GM23338 (cell line): ENCODE measurements at regions not wholly inside any gene's neighbourhood (a gene's known extent, or its start where the extent isn't known, plus 50 kb on each side); places are given as distances from the start of the nearest gene placed in this dataset.

Experiments used
- ATAC-seq: fragments of 200-7000 bp; cut with Tn5 transposase; 3 replicates; pipeline ENCODE4 v1.9.1; 2020
- DNase-seq: peaks from one replicate; pipeline ENCODE4 v3.0.0-alpha.2; 2015; ENCODE audit warnings: low spot score
- H2AFZ ChIP-seq: fragments of 200-600 bp; sonication (generic); 2 replicates; pipeline ENCODE4 v1.8.0; 2016; ENCODE audit warnings: antibody characterized with exemption, mild to moderate bottlenecking, moderate library complexity
- H3F3A ChIP-seq: fragments of 200-600 bp; sonication (generic); replicated peaks from 2 replicates; pipeline ENCODE4 v1.8.0; 2017; ENCODE audit warnings: antibody characterized with exemption, mixed run types, low read depth
- H3K27ac ChIP-seq: fragments of 200-600 bp; sonication (generic); 2 replicates; pipeline ENCODE4 v1.6.1; 2016; ENCODE audit warnings: low read depth
- H3K27me3 ChIP-seq: fragments of 200-600 bp; sonication (generic); 2 replicates; pipeline ENCODE4 v1.8.0; 2016; ENCODE audit warnings: mild to moderate bottlenecking, mixed run types, moderate library complexity; ENCODE audit not compliant: insufficient read depth
- H3K36me3 ChIP-seq: fragments of 200-600 bp; sonication (generic); 2 replicates; pipeline ENCODE4 v1.8.0; 2016; ENCODE audit warnings: mild to moderate bottlenecking; ENCODE audit not compliant: insufficient read depth
- H3K4me1 ChIP-seq: fragments of 200-600 bp; sonication (generic); 2 replicates; pipeline ENCODE4 v1.8.0; 2016; ENCODE audit warnings: mild to moderate bottlenecking, moderate library complexity; ENCODE audit not compliant: insufficient read depth
- H3K4me2 ChIP-seq: fragments of 200-600 bp; sonication (generic); 2 replicates; pipeline ENCODE4 v1.7.1; 2017; ENCODE audit warnings: mixed run types
- H3K4me3 ChIP-seq: fragments of 200-600 bp; sonication (generic); 2 replicates; pipeline ENCODE4 v1.6.1; 2016; ENCODE audit warnings: mixed run types
- H3K79me2 ChIP-seq: fragments of 200-600 bp; sonication (generic); replicated peaks from 2 replicates; pipeline ENCODE4 v1.8.0; 2017; ENCODE audit warnings: mild to moderate bottlenecking; ENCODE audit not compliant: insufficient read depth
- H3K9me2 ChIP-seq: fragments of 200-600 bp; sonication (generic); 2 replicates; pipeline ENCODE4 v1.8.0; 2017; ENCODE audit not compliant: insufficient read depth
- H4K20me1 ChIP-seq: fragments of 200-600 bp; sonication (generic); replicated peaks from 2 replicates; pipeline ENCODE4 v1.8.0; 2017; ENCODE audit warnings: mild to moderate bottlenecking; ENCODE audit not compliant: insufficient read depth
- H3K27ac Mint-ChIP-seq: 2 replicates; pipeline ENCODE4 v1.8.0; 2020; ENCODE audit warnings: inconsistent platforms, mild to moderate bottlenecking, moderate library complexity, mixed read lengths
- H3K27me3 Mint-ChIP-seq: 3 replicates; pipeline ENCODE4 v1.8.0; 2022; ENCODE audit warnings: low read depth, mild to moderate bottlenecking, moderate library complexity, mixed read lengths, inconsistent platforms; ENCODE audit not compliant: insufficient read depth, poor library complexity
- H3K36me3 Mint-ChIP-seq: 3 replicates; pipeline ENCODE4 v1.8.0; 2021; ENCODE audit warnings: low read depth, mild to moderate bottlenecking, inconsistent platforms, moderate library complexity, mixed read lengths
- H3K4me1 Mint-ChIP-seq: 3 replicates; pipeline ENCODE4 v1.8.0; 2020; ENCODE audit warnings: mild to moderate bottlenecking, inconsistent platforms, mixed read lengths
- H3K4me3 Mint-ChIP-seq: 3 replicates; pipeline ENCODE4 v1.8.0; 2021; ENCODE audit warnings: moderate library complexity, mild to moderate bottlenecking, inconsistent platforms, mixed read lengths
- H3K9me3 Mint-ChIP-seq: 3 replicates; pipeline ENCODE4 v1.8.0; 2020; ENCODE audit warnings: moderate library complexity, mild to moderate bottlenecking, inconsistent platforms, mixed read lengths
- CREB1 ChIP-seq: fragments of 250-450 bp; sonication (Bioruptor Pico); IDR thresholded peaks from 2 replicates; pipeline ENCODE4 v1.5.0; 2020; ENCODE audit warnings: low read depth, mild to moderate bottlenecking, moderate library complexity
- CTCF ChIP-seq, 2 experiments: fragments of 200-600 bp in 1 of 2; sonication (generic) in 1 of 2; conservative IDR thresholded peaks; 2 replicates each; pipeline versions ENCODE4 v1.5.1 to v1.6.1; 2016 to 2017; ENCODE audit warnings: antibody characterized with exemption in 2 of 2, low read depth in 2 of 2, mild to moderate bottlenecking in 2 of 2, moderate library complexity in 1 of 2
- EZH2 ChIP-seq: fragments of 200-600 bp; sonication (generic); IDR thresholded peaks from one replicate; pipeline ENCODE4 v1.8.0; 2017; ENCODE audit warnings: antibody characterized with exemption, mild to moderate bottlenecking, low read depth; ENCODE audit not compliant: unreplicated experiment
- EZH2phosphoT487 ChIP-seq: fragments of 200-600 bp; sonication (generic); IDR thresholded peaks from one replicate; pipeline ENCODE4 v1.8.1; 2018; ENCODE audit warnings: antibody characterized with exemption; ENCODE audit not compliant: unreplicated experiment
- JUNB ChIP-seq: IDR thresholded peaks from one replicate; pipeline ENCODE4 v1.6.1; 2016; ENCODE audit warnings: antibody characterized with exemption; ENCODE audit not compliant: unreplicated experiment
- NANOG ChIP-seq: IDR thresholded peaks from 2 replicates; pipeline ENCODE4 v1.6.1; 2016; ENCODE audit warnings: antibody characterized with exemption, borderline replicate concordance
- REST ChIP-seq: IDR thresholded peaks from one replicate; pipeline ENCODE4 v1.6.1; 2018; ENCODE audit warnings: antibody characterized with exemption; ENCODE audit not compliant: unreplicated experiment
- STAT1 ChIP-seq: IDR thresholded peaks from one replicate; pipeline ENCODE4 v1.6.1; 2016; ENCODE audit warnings: antibody characterized with exemption; ENCODE audit not compliant: unreplicated experiment
- ZNF114 ChIP-seq: fragments of 250-450 bp; sonication (Bioruptor Pico); IDR thresholded peaks from 2 replicates; pipeline ENCODE4 v1.5.0; 2020; ENCODE audit warnings: mild to moderate bottlenecking, moderate library complexity
- ZNF331 ChIP-seq: fragments of 250-450 bp; sonication (Bioruptor Pico); IDR thresholded peaks from 2 replicates; pipeline ENCODE4 v1.5.0; 2020; ENCODE audit warnings: low read depth, mild to moderate bottlenecking, moderate library complexity
- TF ChIP-seq, protein P1 (sequence below): IDR thresholded peaks from 2 replicates; pipeline ENCODE4 v1.6.1; 2016; ENCODE audit warnings: antibody characterized with exemption

DNA sequence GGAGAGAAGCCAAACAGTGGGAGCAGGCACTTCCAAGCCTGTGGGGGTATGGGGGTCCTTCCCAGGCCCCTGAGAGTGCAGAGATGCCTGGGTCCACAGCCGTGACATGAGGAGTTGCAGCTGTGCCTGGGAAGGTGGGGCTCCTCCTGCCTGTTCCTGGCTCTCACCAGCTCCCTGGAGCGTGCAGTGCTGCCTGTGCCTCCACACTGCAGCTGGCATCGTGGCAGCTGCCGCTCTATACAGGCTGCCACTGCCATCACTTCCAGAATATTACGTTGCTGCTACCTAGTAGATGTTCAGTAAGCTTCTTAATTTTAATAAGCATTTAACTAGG is 223.7 kb downstream of the KCNC2 start:
- Histone ChIP-seq H3K4me2 (no peak overlapping the region), H2AFZ (no peak overlapping the region), H3K27ac (no peak overlapping the region), H3K79me2 (no peaks in the 10 kb centered on the region), H3K4me3 (no peak overlapping the region), H4K20me1 (no peaks in the 10 kb centered on the region), H3F3A (no peaks in the 10 kb centered on the region), H3K27me3 (no peaks in the 10 kb centered on the region), H3K4me1 (no peaks in the 10 kb centered on the region), H3K9me2 (no peaks in the 10 kb centered on the region), H3K36me3 (no peaks in the 10 kb centered on the region)
- H3K27ac Mint-ChIP-seq = no peak overlapping the region
- H3K9me3 Mint-ChIP-seq = no peaks in the 10 kb centered on the region
- TF ChIP-seq NANOG = no peak
- TF ChIP-seq CTCF (conservative IDR thresholded peaks at IDR 0.05; ENCODE audit: low read depth in 2 of 2) = no peak
- TF ChIP-seq, protein P1, sequence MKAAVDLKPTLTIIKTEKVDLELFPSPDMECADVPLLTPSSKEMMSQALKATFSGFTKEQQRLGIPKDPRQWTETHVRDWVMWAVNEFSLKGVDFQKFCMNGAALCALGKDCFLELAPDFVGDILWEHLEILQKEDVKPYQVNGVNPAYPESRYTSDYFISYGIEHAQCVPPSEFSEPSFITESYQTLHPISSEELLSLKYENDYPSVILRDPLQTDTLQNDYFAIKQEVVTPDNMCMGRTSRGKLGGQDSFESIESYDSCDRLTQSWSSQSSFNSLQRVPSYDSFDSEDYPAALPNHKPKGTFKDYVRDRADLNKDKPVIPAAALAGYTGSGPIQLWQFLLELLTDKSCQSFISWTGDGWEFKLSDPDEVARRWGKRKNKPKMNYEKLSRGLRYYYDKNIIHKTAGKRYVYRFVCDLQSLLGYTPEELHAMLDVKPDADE = no peak
- TF ChIP-seq ZNF331 (CRISPR knock-in tag) = no peak
- TF ChIP-seq ZNF114 (CRISPR knock-in tag) = no peak
- no peak for TF ChIP-seq JUNB
- no peak for TF ChIP-seq REST
- no peak for TF ChIP-seq EZH2
- no peak for TF ChIP-seq EZH2phosphoT487
- H3K36me3 Mint-ChIP-seq = no peaks in the 10 kb centered on the region
- DNase-seq (no peak), ATAC-seq (no peak)
- no peak overlapping the region for H3K4me3 Mint-ChIP-seq
- no peaks in the 10 kb centered on the region for H3K27me3 Mint-ChIP-seq
- H3K4me1 Mint-ChIP-seq = no peaks in the 10 kb centered on the region

GRCh38 chr12:74988156-74988555 is 221.5 kb downstream of the KCNC2 start:
- Mint-ChIP-seq H3K27me3 (no peaks in the 10 kb centered on the region), H3K27ac (no peak overlapping the region), H3K9me3 (no peaks in the 10 kb centered on the region), H3K36me3 (no peaks in the 10 kb centered on the region), H3K4me1 (no peaks in the 10 kb centered on the region), H3K4me3 (no peak overlapping the region)
- Histone ChIP-seq H3K79me2 (no peaks in the 10 kb centered on the region), H2AFZ (no peak overlapping the region), H3K4me1 (no peaks in the 10 kb centered on the region), H4K20me1 (no peaks in the 10 kb centered on the region), H3K27me3 (no peaks in the 10 kb centered on the region), H3K27ac (no peak overlapping the region), H3K9me2 (no peaks in the 10 kb centered on the region), H3K4me3 (no peak overlapping the region), H3K4me2 (no peak overlapping the region), H3F3A (no peaks in the 10 kb centered on the region), H3K36me3 (no peaks in the 10 kb centered on the region)
- ATAC-seq (no peak), DNase-seq (no peak)
- TF ChIP-seq, protein P1 = no peak
- TF ChIP-seq NANOG (no peak), STAT1 (no peak), JUNB (no peak), REST (no peak), ZNF331 (CRISPR knock-in tag) (no peak), CREB1 (no peak)
